RPMI7951 (cell line): ENCODE measurements at regions not wholly inside any gene's neighbourhood (a gene's known extent, or its start where the extent isn't known, plus 50 kb on each side); places are given as distances from the start of the nearest gene placed in this dataset.

Experiments used
- DNase-seq: peaks from one replicate; pipeline ENCODE4 v3.0.0-alpha.2; 2012; ENCODE audit warnings: low read depth

DNA sequence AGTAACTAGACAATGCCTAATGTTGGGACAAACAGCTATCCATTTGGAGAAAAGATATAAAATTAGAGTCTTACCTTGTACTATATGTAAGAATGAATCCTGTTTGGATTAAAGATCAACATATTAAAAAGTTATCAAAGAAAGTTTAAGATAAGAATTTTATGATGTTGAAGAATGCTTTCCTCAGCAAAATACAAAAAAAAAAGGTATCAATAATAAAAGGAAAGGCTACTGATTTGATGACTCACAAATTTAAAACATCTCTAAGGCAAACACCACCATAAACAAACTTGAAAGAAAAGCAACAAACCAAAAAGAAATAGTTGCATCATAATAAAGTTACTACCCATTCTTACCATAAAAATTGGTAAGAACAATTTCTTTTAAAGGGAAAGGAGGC, 92.7 kb downstream of the C1D start:
- no peak for DNase-seq

DNA sequence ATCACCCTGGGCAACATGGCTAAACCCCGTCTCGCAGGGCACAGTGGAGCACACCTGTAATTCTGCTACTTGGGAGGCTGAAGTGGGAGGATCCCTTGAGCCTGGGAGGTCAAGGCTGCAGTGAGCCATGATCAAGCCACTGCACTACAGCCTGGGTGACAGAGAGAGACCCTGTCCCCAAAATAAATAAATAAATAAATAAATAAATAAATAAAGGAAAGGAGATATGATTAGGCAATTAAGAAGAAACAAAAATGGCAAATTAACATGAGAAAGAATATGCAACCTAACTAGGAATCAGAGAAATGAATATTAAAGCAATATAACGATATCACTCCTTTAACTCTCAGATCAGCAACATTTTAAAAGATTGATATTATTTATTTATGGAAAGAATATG, 92.3 kb downstream of the C1D start:
- DNase-seq = no peak

- DNase-seq = peak; percentile 49
Observed at GRCh38 chr2:67974559-67975430, 88.0 kb downstream of the C1D start.

DNA sequence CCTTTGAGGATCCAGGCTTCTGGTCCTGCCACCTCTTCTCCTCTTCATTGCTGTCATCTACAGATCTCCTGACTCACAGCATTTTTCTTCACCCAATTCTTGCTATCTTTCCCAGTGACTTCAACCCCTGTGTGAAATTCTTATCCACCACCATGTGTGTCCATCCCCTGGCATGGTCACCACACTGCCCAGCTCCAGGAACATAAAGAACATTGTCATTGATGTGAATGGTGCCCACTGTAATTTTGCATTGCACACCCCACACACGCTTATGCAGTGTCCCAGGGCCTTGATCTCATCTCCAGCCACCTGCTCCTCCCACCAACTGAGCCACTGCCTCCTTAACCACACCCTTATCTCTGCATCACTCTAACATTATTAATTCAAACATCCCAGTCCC, 85.3 kb downstream of the C1D start:
- no peak for DNase-seq

DNA sequence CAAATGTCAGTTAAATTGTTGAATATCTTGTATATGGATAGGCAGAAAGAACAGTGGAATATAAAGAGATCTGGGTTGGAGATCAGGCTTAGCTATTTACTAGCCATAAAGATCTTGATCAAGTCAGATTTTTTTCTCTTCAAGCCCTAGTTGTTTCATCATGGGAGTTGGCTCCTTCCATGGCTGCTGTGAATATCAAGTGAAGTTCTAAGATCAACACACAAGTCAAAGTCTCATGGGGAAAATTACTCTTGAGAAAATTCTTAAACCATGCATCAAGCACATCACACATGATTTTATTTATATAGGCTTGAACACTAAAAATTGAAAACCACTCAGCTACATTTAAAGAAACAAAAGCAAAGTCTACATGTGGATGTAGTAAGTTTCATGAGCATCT, 79.8 kb downstream of the C1D start:
- DNase-seq = no peak

GRCh38 chr2:67984600-67984999, 78.2 kb downstream of the C1D start:
- no peak for DNase-seq

DNA sequence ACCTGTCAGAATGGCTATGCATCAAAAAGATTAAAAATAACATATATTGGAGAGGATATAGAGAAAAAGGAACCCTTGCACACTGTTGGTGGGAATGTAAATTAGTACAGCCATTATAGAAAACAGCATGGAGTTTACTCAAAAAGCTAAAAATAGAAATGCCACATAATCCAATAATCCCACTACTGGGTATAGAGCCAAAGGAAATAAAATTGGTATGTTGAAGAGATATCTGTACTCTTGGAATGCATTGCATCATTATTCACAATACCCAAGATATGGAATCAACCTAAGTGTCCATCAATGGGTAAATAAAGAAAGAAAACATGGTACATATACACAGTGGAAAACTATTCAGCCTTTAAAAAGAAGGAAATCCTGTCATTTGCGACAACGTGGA, 77.2 kb downstream of the C1D start:
- DNase-seq = no peak

- no peak for DNase-seq
Observed at GRCh38 chr2:67986258-67986657, 76.5 kb downstream of the C1D start.
